ENCODE measurements at regions not wholly inside any gene's neighbourhood (a gene's known extent, or its start where the extent isn't known, plus 50 kb on each side); places are given as distances from the start of the nearest gene placed in this dataset.
A peak's percentile ranks its signal among the peaks of the same experiment; 100 is the strongest.

DNA sequence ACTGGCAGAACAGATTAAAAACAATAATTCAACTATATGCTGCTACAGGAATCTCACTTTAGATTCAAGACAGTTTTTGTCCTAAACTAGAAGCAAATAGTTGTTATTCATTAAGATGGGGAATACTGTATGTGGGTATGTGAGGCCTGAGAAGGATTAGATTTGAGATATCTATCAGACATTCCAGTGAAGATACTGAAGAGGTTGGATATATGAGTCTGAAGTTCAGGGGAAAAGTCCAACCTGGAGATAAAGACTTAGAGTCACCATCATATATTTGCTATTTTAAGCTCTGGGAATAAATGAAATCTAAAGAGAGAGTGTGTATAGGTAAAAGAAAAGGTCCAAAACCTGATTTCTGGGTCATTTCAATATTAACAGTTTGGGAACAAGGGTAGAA lies 96.2 kb upstream of the RBBP8 start:
- no peak overlapping the region for H3K4me3 ChIP-seq (ENCODE audit: low read length)
- TF ChIP-seq CTCF (conservative IDR thresholded peaks at IDR 0.05; ENCODE audit: low read length) = no peak
- no peak for DNase-seq (ENCODE audit: low read depth)

GRCh38 chr18:22838221-22838620 lies 94.9 kb upstream of the RBBP8 start:
- DNase-seq (ENCODE audit: low read depth) = no peak
- H3K4me3 ChIP-seq (ENCODE audit: low read length) = no peak overlapping the region
- no peak for TF ChIP-seq CTCF (conservative IDR thresholded peaks at IDR 0.05; ENCODE audit: low read length)

- TF ChIP-seq CTCF (conservative IDR thresholded peaks at IDR 0.05; ENCODE audit: low read length) = no peak
- no peak for DNase-seq (ENCODE audit: low read depth)
- no peak overlapping the region for H3K4me3 ChIP-seq (ENCODE audit: low read length)
Measured at GRCh38 chr18:22838639-22839277, 94.4 kb upstream of the RBBP8 start.

- DNase-seq (ENCODE audit: low read depth) = no peak
- TF ChIP-seq CTCF (conservative IDR thresholded peaks at IDR 0.05; ENCODE audit: low read length) = no peak
- H3K4me3 ChIP-seq (ENCODE audit: low read length) = no peak overlapping the region
Measured at GRCh38 chr18:22839340-22839821, 93.7 kb upstream of the RBBP8 start.

GRCh38 chr18:22840606-22841144 lies 92.5 kb upstream of the RBBP8 start:
- H3K4me3 ChIP-seq (ENCODE audit: low read length) = no peak overlapping the region
- TF ChIP-seq CTCF (conservative IDR thresholded peaks at IDR 0.05; ENCODE audit: low read length) = no peak
- DNase-seq (ENCODE audit: low read depth) = peak; percentile 85

- no peak for TF ChIP-seq CTCF (conservative IDR thresholded peaks at IDR 0.05; ENCODE audit: low read length)
- peak; percentile 54 for DNase-seq (ENCODE audit: low read depth)
- H3K4me3 ChIP-seq (ENCODE audit: low read length) = no peak overlapping the region
Measured at GRCh38 chr18:22841840-22842239, 91.3 kb upstream of the RBBP8 start.

GRCh38 chr18:22844190-22844589 lies 88.9 kb upstream of the RBBP8 start:
- DNase-seq (ENCODE audit: low read depth) = no peak
- TF ChIP-seq CTCF (conservative IDR thresholded peaks at IDR 0.05; ENCODE audit: low read length) = no peak
- no peak overlapping the region for H3K4me3 ChIP-seq (ENCODE audit: low read length)
